ENCODE measurements at regions not wholly inside any gene's neighbourhood (a gene's known extent, or its start where the extent isn't known, plus 50 kb on each side); places are given as distances from the start of the nearest gene placed in this dataset.

GRCh38 chr13:22944378-22944777, 236.4 kb upstream of the SGCG start:
- TF ChIP-seq CTCF (IDR thresholded peaks at IDR 0.05): peak; percentile 30
- TF ChIP-seq ZFX (IDR thresholded peaks at IDR 0.05; ENCODE audit: borderline replicate concordance): no peak

All from 22Rv1 (cell line).